Left ventricle myocardium superior (tissue), 1 donor: ENCODE measurements at regions not wholly inside any gene's neighbourhood (a gene's known extent, or its start where the extent isn't known, plus 50 kb on each side); places are given as distances from the start of the nearest gene placed in this dataset.

ENCODE experiments used
- ATAC-seq: fragments of 200-7000 bp; cut with Tn5 transposase; one replicate; pipeline ENCODE4 v1.9.1; 2020; ENCODE audit warnings: mild to moderate bottlenecking, moderate library complexity
- DNase-seq: peaks from one replicate; pipeline ENCODE4 v3.0.0-alpha.2; 2020
- intact Hi-C: fragments of 100-400 bp; cut with micrococcal nuclease; formaldehyde crosslinking; loops from one replicate; pipeline ENCODE4 v1.11.0; 2022
- donor health status: DM: no; HTN: yes; CAD: no; lungs with severe emphysema.

- intact Hi-C loops: loop anchor here (10.0 kb wide), 1 partner anchor 359 kb away; no protein-coding TSS in a partner anchor
- ATAC-seq (no peak), DNase-seq (no peak)
Measured at GRCh38 chr17:34143430-34143829, 111.7 kb upstream of the CCL2 start.

GRCh38 chr17:34146440-34147043 lies 108.5 kb upstream of the CCL2 start:
- DNase-seq: peak; percentile 69
- peak; percentile 72 for ATAC-seq
- intact Hi-C loops: loop anchor here (10.0 kb wide), 1 partner anchor 362 kb away; no protein-coding TSS in a partner anchor

- intact Hi-C loops: loop anchor here (10.0 kb wide), 1 partner anchor 226 kb away; no protein-coding TSS in a partner anchor
- ATAC-seq (no peak), DNase-seq (no peak)
Measured at GRCh38 chr17:34151102-34151501, 104.0 kb upstream of the CCL2 start.

GRCh38 chr17:34153991-34154390 lies 101.1 kb upstream of the CCL2 start:
- ATAC-seq (no peak), DNase-seq (no peak)
- intact Hi-C loops: loop anchor here (10.0 kb wide), 1 partner anchor 229 kb away; no protein-coding TSS in a partner anchor

GRCh38 chr17:34154961-34155730 lies 99.9 kb upstream of the CCL2 start:
- intact Hi-C loops: loop anchor here (10.0 kb wide), 1 partner anchor 230 kb away; no protein-coding TSS in a partner anchor
- DNase-seq (no peak), ATAC-seq (no peak)

GRCh38 chr17:34155947-34156346 lies 99.1 kb upstream of the CCL2 start:
- intact Hi-C loops: loop anchor here (10.0 kb wide), 1 partner anchor 231 kb away; no protein-coding TSS in a partner anchor
- DNase-seq (no peak), ATAC-seq (no peak)

- intact Hi-C loops: loop anchor here (10.0 kb wide), 1 partner anchor 232 kb away; no protein-coding TSS in a partner anchor
- DNase-seq: no peak
- ATAC-seq: no peak
Measured at GRCh38 chr17:34156401-34156740, 98.7 kb upstream of the CCL2 start.

- no peak for DNase-seq
- no peak for ATAC-seq
- intact Hi-C loops: loop anchor here (10.0 kb wide), 1 partner anchor 232 kb away; no protein-coding TSS in a partner anchor
Measured at GRCh38 chr17:34156741-34157589, 98.1 kb upstream of the CCL2 start.

GRCh38 chr17:34161690-34162089 lies 93.4 kb upstream of the CCL2 start:
- no peak for ATAC-seq
- DNase-seq: no peak
- intact Hi-C loops: no loop called here

GRCh38 chr17:34163123-34163522 lies 92.0 kb upstream of the CCL2 start:
- DNase-seq (no peak), ATAC-seq (no peak)
- intact Hi-C loops: no loop called here

- DNase-seq (no peak), ATAC-seq (peak; percentile 56)
- intact Hi-C loops: no loop called here
Measured at GRCh38 chr17:34163646-34164045, 91.4 kb upstream of the CCL2 start.

- no peak for DNase-seq
- no peak for ATAC-seq
- intact Hi-C loops: no loop called here
Measured at GRCh38 chr17:34164837-34165236, 90.2 kb upstream of the CCL2 start.

GRCh38 chr17:34166352-34166751 lies 88.7 kb upstream of the CCL2 start:
- no peak for ATAC-seq
- intact Hi-C loops: no loop called here
- DNase-seq: no peak

GRCh38 chr17:34167354-34167753 lies 87.7 kb upstream of the CCL2 start:
- peak; percentile 81 for ATAC-seq
- intact Hi-C loops: no loop called here

GRCh38 chr17:34168989-34169388 lies 86.1 kb upstream of the CCL2 start:
- DNase-seq (no peak), ATAC-seq (no peak)
- intact Hi-C loops: no loop called here

More at GRCh38 chr17:34167354-34167753, 87.7 kb upstream of the CCL2 start:
- no peak for DNase-seq

GRCh38 chr17:34169496-34169895 lies 85.6 kb upstream of the CCL2 start:
- DNase-seq (no peak), ATAC-seq (no peak)
- intact Hi-C loops: no loop called here

- intact Hi-C loops: no loop called here
- DNase-seq (peak; percentile 40), ATAC-seq (peak; percentile 54)
Measured at GRCh38 chr17:34171245-34171818, 83.8 kb upstream of the CCL2 start.

GRCh38 chr17:34172390-34172918 lies 82.6 kb upstream of the CCL2 start:
- intact Hi-C loops: no loop called here
- DNase-seq (no peak), ATAC-seq (no peak)

GRCh38 chr17:34173241-34173640 lies 81.8 kb upstream of the CCL2 start:
- no peak for ATAC-seq
- DNase-seq: no peak
- intact Hi-C loops: no loop called here
